HEK293 (cell line): ENCODE measurements at regions not wholly inside any gene's neighbourhood (a gene's known extent, or its start where the extent isn't known, plus 50 kb on each side); places are given as distances from the start of the nearest gene placed in this dataset.

ENCODE experiments used
- CTCF ChIA-PET: fragments of 350-600 bp; formaldehyde crosslinking; extraction: SDS; loops from one replicate; lab custom pipeline; 2021; ENCODE audit warnings: antibody characterized with exemption; lab: Yijun Ruan, JAX
- POLR2A ChIA-PET: fragments of 300-600 bp; formaldehyde crosslinking; extraction: SDS; loops from one replicate; lab custom pipeline; 2020; ENCODE audit warnings: antibody characterized with exemption, inconsistent platforms; lab: Yijun Ruan, JAX
- H3K27ac ChIP-seq: fragments of 200-500 bp; sonication (Bioruptor generic); 2 replicates; pipeline ENCODE4 v1.5.1; 2014; ENCODE audit warnings: low read depth, low read length, control low read depth, inconsistent platforms; ENCODE audit errors: extremely low read depth
- H3K36me3 ChIP-seq, 2 experiments: fragments of 200-500 bp in 1 of 2; sonication (Bioruptor generic) in 1 of 2; 1 replicate in 1 of 2; 2 replicates in 1 of 2; pipeline ENCODE4 v1.5.1; 2014 to 2017; ENCODE audit warnings: inconsistent platforms in 2 of 2, low read length in 2 of 2; ENCODE audit not compliant: control insufficient read depth in 2 of 2, insufficient read depth in 1 of 2
- H3K4me1 ChIP-seq: fragments of 200-500 bp; sonication (Bioruptor generic); 2 replicates; pipeline ENCODE4 v1.5.1; 2014; ENCODE audit warnings: mild to moderate bottlenecking, low read length, inconsistent platforms; ENCODE audit not compliant: control insufficient read depth, insufficient read depth
- H3K4me3 ChIP-seq: 2 replicates; pipeline ENCODE4 v1.5.1; 2011; ENCODE audit warnings: low read depth, mild to moderate bottlenecking, control low read depth, low read length, moderate library complexity
- H3K9me3 ChIP-seq: fragments of 200-500 bp; sonication (Bioruptor generic); 2 replicates; pipeline ENCODE4 v1.5.1; 2014; ENCODE audit warnings: low read depth, low read length, inconsistent platforms; ENCODE audit not compliant: control insufficient read depth, insufficient read depth
- EGR2 ChIP-seq: fragments of 450-650 bp; formaldehyde crosslinking; IDR thresholded peaks from 2 replicates; pipeline ENCODE4 v1.5.1; 2016; ENCODE audit warnings: low read depth, missing biosample characterization, missing genetic modification characterization
- GLI4 ChIP-seq: fragments of 450-650 bp; formaldehyde crosslinking; IDR thresholded peaks from 2 replicates; pipeline ENCODE4 v1.5.1; 2016; ENCODE audit warnings: missing biosample characterization, missing genetic modification characterization
- PATZ1 ChIP-seq: fragments of 450-650 bp; formaldehyde crosslinking; IDR thresholded peaks from 2 replicates; pipeline ENCODE4 v1.5.1; 2016; ENCODE audit warnings: missing biosample characterization, missing genetic modification characterization
- RBAK ChIP-seq: fragments of 450-650 bp; formaldehyde crosslinking; IDR thresholded peaks from 2 replicates; pipeline ENCODE4 v1.5.1; 2016; ENCODE audit warnings: missing biosample characterization, missing genetic modification characterization
- ZNF221 ChIP-seq: fragments of 450-650 bp; formaldehyde crosslinking; IDR thresholded peaks from 2 replicates; pipeline ENCODE4 v1.5.1; 2017; ENCODE audit warnings: missing biosample characterization, missing genetic modification characterization, borderline replicate concordance
- ZNF23 ChIP-seq: fragments of 450-650 bp; formaldehyde crosslinking; IDR thresholded peaks from 2 replicates; pipeline ENCODE4 v1.5.1; 2016; ENCODE audit warnings: missing biosample characterization, missing genetic modification characterization, borderline replicate concordance
- ZNF362 ChIP-seq: fragments of 450-650 bp; formaldehyde crosslinking; IDR thresholded peaks from 2 replicates; pipeline ENCODE4 v1.5.1; 2016; ENCODE audit warnings: missing biosample characterization, missing genetic modification characterization
- ZNF37A ChIP-seq: fragments of 450-650 bp; IDR thresholded peaks from 2 replicates; pipeline ENCODE4 v1.5.1; 2018; ENCODE audit warnings: missing biosample characterization, missing genetic modification characterization
- ZNF488 ChIP-seq: fragments of 450-650 bp; formaldehyde crosslinking; IDR thresholded peaks from 2 replicates; pipeline ENCODE4 v1.5.1; 2016; ENCODE audit warnings: missing biosample characterization, missing genetic modification characterization
- ZNF555 ChIP-seq: fragments of 450-650 bp; formaldehyde crosslinking; conservative IDR thresholded peaks from 2 replicates; pipeline ENCODE4 v1.5.1; 2017; ENCODE audit warnings: missing biosample characterization, mild to moderate bottlenecking, missing genetic modification characterization, inconsistent platforms
- ZNF623 ChIP-seq: fragments of 450-650 bp; formaldehyde crosslinking; IDR thresholded peaks from 2 replicates; pipeline ENCODE4 v1.5.1; 2016; ENCODE audit warnings: missing biosample characterization, missing genetic modification characterization
- ZNF654 ChIP-seq: fragments of 450-650 bp; formaldehyde crosslinking; IDR thresholded peaks from 2 replicates; pipeline ENCODE4 v1.5.1; 2016; ENCODE audit warnings: low read depth, missing biosample characterization, missing genetic modification characterization
- ZNF791 ChIP-seq: fragments of 450-650 bp; formaldehyde crosslinking; IDR thresholded peaks from 2 replicates; pipeline ENCODE4 v1.5.1; 2016; ENCODE audit warnings: missing biosample characterization, missing genetic modification characterization
- TF ChIP-seq, protein P1 (sequence below): fragments of 450-650 bp; formaldehyde crosslinking; conservative IDR thresholded peaks from 2 replicates; pipeline ENCODE4 v1.5.1; 2016; ENCODE audit warnings: low read depth, missing biosample characterization, missing genetic modification characterization
- TF ChIP-seq, protein P2 (sequence below): fragments of 450-650 bp; formaldehyde crosslinking; IDR thresholded peaks from 2 replicates; pipeline ENCODE4 v1.5.1; 2016; ENCODE audit warnings: missing biosample characterization, missing genetic modification characterization, low read depth
- TF ChIP-seq, protein P3 (sequence below): sonication (generic); formaldehyde crosslinking; IDR thresholded peaks from 2 replicates; pipeline ENCODE4 v1.8.1; 2022; ENCODE audit warnings: mild to moderate bottlenecking, moderate library complexity, missing genetic modification reagents

GRCh38 chr4:171266671-171267070, 546.5 kb upstream of the GALNTL6 start (continued):
- no peak for TF ChIP-seq ZNF555 (tag by site-specific recombination)
- TF ChIP-seq ZNF488 (tag by site-specific recombination) = no peak
- TF ChIP-seq ZNF654 (tag by site-specific recombination) = no peak
- TF ChIP-seq, protein P1, sequence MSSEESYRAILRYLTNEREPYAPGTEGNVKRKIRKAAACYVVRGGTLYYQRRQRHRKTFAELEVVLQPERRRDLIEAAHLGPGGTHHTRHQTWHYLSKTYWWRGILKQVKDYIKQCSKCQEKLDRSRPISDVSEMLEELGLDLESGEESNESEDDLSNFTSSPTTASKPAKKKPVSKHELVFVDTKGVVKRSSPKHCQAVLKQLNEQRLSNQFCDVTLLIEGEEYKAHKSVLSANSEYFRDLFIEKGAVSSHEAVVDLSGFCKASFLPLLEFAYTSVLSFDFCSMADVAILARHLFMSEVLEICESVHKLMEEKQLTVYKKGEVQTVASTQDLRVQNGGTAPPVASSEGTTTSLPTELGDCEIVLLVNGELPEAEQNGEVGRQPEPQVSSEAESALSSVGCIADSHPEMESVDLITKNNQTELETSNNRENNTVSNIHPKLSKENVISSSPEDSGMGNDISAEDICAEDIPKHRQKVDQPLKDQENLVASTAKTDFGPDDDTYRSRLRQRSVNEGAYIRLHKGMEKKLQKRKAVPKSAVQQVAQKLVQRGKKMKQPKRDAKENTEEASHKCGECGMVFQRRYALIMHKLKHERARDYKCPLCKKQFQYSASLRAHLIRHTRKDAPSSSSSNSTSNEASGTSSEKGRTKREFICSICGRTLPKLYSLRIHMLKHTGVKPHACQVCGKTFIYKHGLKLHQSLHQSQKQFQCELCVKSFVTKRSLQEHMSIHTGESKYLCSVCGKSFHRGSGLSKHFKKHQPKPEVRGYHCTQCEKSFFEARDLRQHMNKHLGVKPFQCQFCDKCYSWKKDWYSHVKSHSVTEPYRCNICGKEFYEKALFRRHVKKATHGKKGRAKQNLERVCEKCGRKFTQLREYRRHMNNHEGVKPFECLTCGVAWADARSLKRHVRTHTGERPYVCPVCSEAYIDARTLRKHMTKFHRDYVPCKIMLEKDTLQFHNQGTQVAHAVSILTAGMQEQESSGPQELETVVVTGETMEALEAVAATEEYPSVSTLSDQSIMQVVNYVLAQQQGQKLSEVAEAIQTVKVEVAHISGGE (tag by site-specific recombination) = no peak
- TF ChIP-seq ZNF362 = no peak
- no peak for TF ChIP-seq ZNF791 (tag by site-specific recombination)
- TF ChIP-seq ZNF623 = no peak
- TF ChIP-seq ZNF37A (tag by site-specific recombination) = no peak
- TF ChIP-seq PATZ1 (tag by site-specific recombination) = no peak
- TF ChIP-seq, protein P2, sequence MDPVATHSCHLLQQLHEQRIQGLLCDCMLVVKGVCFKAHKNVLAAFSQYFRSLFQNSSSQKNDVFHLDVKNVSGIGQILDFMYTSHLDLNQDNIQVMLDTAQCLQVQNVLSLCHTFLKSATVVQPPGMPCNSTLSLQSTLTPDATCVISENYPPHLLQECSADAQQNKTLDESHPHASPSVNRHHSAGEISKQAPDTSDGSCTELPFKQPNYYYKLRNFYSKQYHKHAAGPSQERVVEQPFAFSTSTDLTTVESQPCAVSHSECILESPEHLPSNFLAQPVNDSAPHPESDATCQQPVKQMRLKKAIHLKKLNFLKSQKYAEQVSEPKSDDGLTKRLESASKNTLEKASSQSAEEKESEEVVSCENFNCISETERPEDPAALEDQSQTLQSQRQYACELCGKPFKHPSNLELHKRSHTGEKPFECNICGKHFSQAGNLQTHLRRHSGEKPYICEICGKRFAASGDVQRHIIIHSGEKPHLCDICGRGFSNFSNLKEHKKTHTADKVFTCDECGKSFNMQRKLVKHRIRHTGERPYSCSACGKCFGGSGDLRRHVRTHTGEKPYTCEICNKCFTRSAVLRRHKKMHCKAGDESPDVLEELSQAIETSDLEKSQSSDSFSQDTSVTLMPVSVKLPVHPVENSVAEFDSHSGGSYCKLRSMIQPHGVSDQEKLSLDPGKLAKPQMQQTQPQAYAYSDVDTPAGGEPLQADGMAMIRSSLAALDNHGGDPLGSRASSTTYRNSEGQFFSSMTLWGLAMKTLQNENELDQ = no peak
- TF ChIP-seq, protein P3, sequence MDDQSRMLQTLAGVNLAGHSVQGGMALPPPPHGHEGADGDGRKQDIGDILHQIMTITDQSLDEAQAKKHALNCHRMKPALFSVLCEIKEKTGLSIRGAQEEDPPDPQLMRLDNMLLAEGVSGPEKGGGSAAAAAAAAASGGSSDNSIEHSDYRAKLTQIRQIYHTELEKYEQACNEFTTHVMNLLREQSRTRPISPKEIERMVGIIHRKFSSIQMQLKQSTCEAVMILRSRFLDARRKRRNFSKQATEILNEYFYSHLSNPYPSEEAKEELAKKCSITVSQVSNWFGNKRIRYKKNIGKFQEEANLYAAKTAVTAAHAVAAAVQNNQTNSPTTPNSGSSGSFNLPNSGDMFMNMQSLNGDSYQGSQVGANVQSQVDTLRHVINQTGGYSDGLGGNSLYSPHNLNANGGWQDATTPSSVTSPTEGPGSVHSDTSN (CRISPR knock-in tag) = no peak
- no peak for TF ChIP-seq EGR2 (tag by site-specific recombination)
- no peak for TF ChIP-seq RBAK (tag by site-specific recombination)
- no peak for TF ChIP-seq GLI4 (tag by site-specific recombination)
- TF ChIP-seq, all 188 proteins: peak for 0

GRCh38 chr4:171265190-171265818, 547.9 kb upstream of the GALNTL6 start:
- ChIA-PET CTCF (no interaction called here), POLR2A (no interaction called here)
- H3K27ac ChIP-seq = no peak overlapping the region
- no peaks in the 10 kb centered on the region for H3K4me1 ChIP-seq
- no peaks in the 10 kb centered on the region for H3K36me3 ChIP-seq
- no peak for TF ChIP-seq ZNF221 (tag by site-specific recombination)
- TF ChIP-seq ZNF23 = no peak
- H3K4me3 ChIP-seq = no peak overlapping the region
- H3K9me3 ChIP-seq = no peaks in the 10 kb centered on the region
